Trophoblast cell (in vitro differentiated cells and primary cell): ENCODE measurements at regions not wholly inside any gene's neighbourhood (a gene's known extent, or its start where the extent isn't known, plus 50 kb on each side); places are given as distances from the start of the nearest gene placed in this dataset.
"Not testable (repeated sequence)": the region's sequence is repeated elsewhere in the genome, so short reads cannot be mapped to it uniquely, and the experiment has no call there.

Source experiments
- DNase-seq, 2 donors: peaks; one replicate each; pipeline ENCODE4 v3.0.0-alpha.2; 2016
- H2AFZ ChIP-seq: 2 replicates; pipeline ENCODE4 v1.6.1; 2013; ENCODE audit warnings: low read length, moderate library complexity, mild to moderate bottlenecking; ENCODE audit not compliant: insufficient read depth, poor library complexity
- H2AK5ac ChIP-seq: 2 replicates; pipeline ENCODE4 v1.6.1; 2013; ENCODE audit warnings: mild to moderate bottlenecking, low read length
- H2BK120ac ChIP-seq: 2 replicates; pipeline ENCODE4 v1.6.1; 2013; ENCODE audit warnings: low read length, mild to moderate bottlenecking, moderate library complexity; ENCODE audit not compliant: insufficient read depth, poor library complexity
- H2BK12ac ChIP-seq: 2 replicates; pipeline ENCODE4 v1.6.1; 2013; ENCODE audit warnings: mild to moderate bottlenecking, low read length, moderate library complexity
- H2BK5ac ChIP-seq: 2 replicates; pipeline ENCODE4 v1.6.1; 2013; ENCODE audit warnings: low read length, low read depth, moderate library complexity, mild to moderate bottlenecking; ENCODE audit not compliant: poor library complexity
- H3K14ac ChIP-seq: 2 replicates; pipeline ENCODE4 v1.6.1; 2013; ENCODE audit warnings: mild to moderate bottlenecking, low read length
- H3K18ac ChIP-seq: 2 replicates; pipeline ENCODE4 v1.6.1; 2013; ENCODE audit warnings: mild to moderate bottlenecking, low read length
- H3K23ac ChIP-seq: 2 replicates; pipeline ENCODE4 v1.6.1; 2013; ENCODE audit warnings: low read length
- H3K27ac ChIP-seq: 2 replicates; pipeline ENCODE4 v1.5.1; 2013; ENCODE audit warnings: low read depth, mild to moderate bottlenecking, inconsistent platforms, low read length, moderate library complexity
- H3K27me3 ChIP-seq: 2 replicates; pipeline ENCODE4 v1.6.1; 2013; ENCODE audit warnings: inconsistent platforms, mild to moderate bottlenecking, low read length, moderate library complexity; ENCODE audit not compliant: insufficient read depth
- H3K36me3 ChIP-seq, 2 experiments: 1 replicate in 1 of 2; 2 replicates in 1 of 2; pipeline ENCODE4 v1.6.1; 2013; ENCODE audit warnings: low read length in 2 of 2, mild to moderate bottlenecking in 2 of 2, moderate library complexity in 1 of 2; ENCODE audit not compliant: insufficient read depth in 2 of 2, control insufficient read depth in 1 of 2
- H3K4ac ChIP-seq: 2 replicates; pipeline ENCODE4 v1.6.1; 2013; ENCODE audit warnings: low read depth, mild to moderate bottlenecking, low read length, moderate library complexity
- H3K4me1 ChIP-seq, 2 experiments: 1 replicate in 1 of 2; 2 replicates in 1 of 2; pipeline ENCODE4 v1.6.1; 2013; ENCODE audit warnings: low read length in 2 of 2, mild to moderate bottlenecking in 2 of 2, moderate library complexity in 1 of 2; ENCODE audit not compliant: insufficient read depth in 2 of 2, control insufficient read depth in 1 of 2
- H3K4me2 ChIP-seq: 2 replicates; pipeline ENCODE4 v1.6.1; 2013; ENCODE audit warnings: inconsistent platforms, mild to moderate bottlenecking, low read length, moderate library complexity
- H3K4me3 ChIP-seq: 2 replicates; pipeline ENCODE4 v1.5.1; 2013; ENCODE audit warnings: mild to moderate bottlenecking, low read depth, low read length, inconsistent platforms
- H3K79me1 ChIP-seq: one replicate; pipeline ENCODE4 v1.6.1; 2013; ENCODE audit warnings: low read length
- H3K79me2 ChIP-seq: 2 replicates; pipeline ENCODE4 v1.6.1; 2013; ENCODE audit warnings: low read length, mild to moderate bottlenecking; ENCODE audit not compliant: control insufficient read depth, insufficient read depth, poor library complexity
- H3K9ac ChIP-seq: 2 replicates; pipeline ENCODE4 v1.6.1; 2013; ENCODE audit warnings: mild to moderate bottlenecking, low read length
- H3K9me3 ChIP-seq: 2 replicates; pipeline ENCODE4 v1.6.1; 2013; ENCODE audit warnings: low read depth, mild to moderate bottlenecking, control low read depth, inconsistent platforms, low read length; ENCODE audit not compliant: insufficient read depth
- H4K12ac ChIP-seq: 2 replicates; pipeline ENCODE4 v1.6.1; 2013; ENCODE audit warnings: low read depth, mild to moderate bottlenecking, low read length, moderate library complexity
- H4K8ac ChIP-seq: 2 replicates; pipeline ENCODE4 v1.6.1; 2013; ENCODE audit warnings: low read depth, mild to moderate bottlenecking, low read length, moderate library complexity
- H4K91ac ChIP-seq: one replicate; pipeline ENCODE4 v1.6.1; 2013; ENCODE audit warnings: low read depth, mild to moderate bottlenecking, low read length, moderate library complexity
- WGBS: extraction: QIAGEN DNeasy Blood & Tissue Kit; methylation state at CpG from one replicate; pipeline ENCODE4 v1.1.7; 2013; ENCODE audit warnings: missing lambda C conversion rate; ENCODE audit not compliant: insufficient read length, insufficient coverage; ENCODE audit errors: extremely low coverage; 5-methylcytosine and 5-hydroxymethylcytosine counted together

DNA sequence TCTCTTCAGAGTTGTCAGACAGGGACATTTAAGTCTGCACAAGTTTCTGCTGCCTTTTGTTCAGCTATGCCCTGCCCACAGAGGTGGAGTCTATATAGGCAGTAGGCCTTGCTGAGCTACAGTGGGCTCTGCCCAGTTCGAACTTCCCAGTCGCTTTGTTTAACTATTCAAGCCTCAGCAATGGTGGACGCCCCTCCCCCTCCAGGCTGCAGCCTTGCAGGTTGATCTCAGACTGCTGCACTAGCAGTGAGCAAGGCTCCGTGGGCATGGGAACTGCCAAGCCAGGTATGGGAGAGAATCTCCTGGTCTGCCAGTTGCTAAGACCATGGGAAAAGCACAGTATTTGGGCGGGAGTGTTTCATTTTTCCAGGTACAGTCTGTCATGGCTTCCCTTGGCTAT is 115.6 kb upstream of the TMLHE start:
- not testable (repeated sequence) for H3K4me3 ChIP-seq, H3K36me3 ChIP-seq, H3K14ac ChIP-seq, DNase-seq, H3K9me3 ChIP-seq, H3K23ac ChIP-seq, H3K79me2 ChIP-seq, H3K18ac ChIP-seq, H3K27ac ChIP-seq, H2BK12ac ChIP-seq, H2AFZ ChIP-seq, H4K8ac ChIP-seq, H4K91ac ChIP-seq, H2AK5ac ChIP-seq, H3K9ac ChIP-seq, H4K12ac ChIP-seq, H2BK5ac ChIP-seq, H3K4me2 ChIP-seq, H2BK120ac ChIP-seq, H3K27me3 ChIP-seq, H3K4me1 ChIP-seq, H3K4ac ChIP-seq, H3K79me1 ChIP-seq
- no CpG with 5 or more reads among the region's 5 CpGs for WGBS

DNA sequence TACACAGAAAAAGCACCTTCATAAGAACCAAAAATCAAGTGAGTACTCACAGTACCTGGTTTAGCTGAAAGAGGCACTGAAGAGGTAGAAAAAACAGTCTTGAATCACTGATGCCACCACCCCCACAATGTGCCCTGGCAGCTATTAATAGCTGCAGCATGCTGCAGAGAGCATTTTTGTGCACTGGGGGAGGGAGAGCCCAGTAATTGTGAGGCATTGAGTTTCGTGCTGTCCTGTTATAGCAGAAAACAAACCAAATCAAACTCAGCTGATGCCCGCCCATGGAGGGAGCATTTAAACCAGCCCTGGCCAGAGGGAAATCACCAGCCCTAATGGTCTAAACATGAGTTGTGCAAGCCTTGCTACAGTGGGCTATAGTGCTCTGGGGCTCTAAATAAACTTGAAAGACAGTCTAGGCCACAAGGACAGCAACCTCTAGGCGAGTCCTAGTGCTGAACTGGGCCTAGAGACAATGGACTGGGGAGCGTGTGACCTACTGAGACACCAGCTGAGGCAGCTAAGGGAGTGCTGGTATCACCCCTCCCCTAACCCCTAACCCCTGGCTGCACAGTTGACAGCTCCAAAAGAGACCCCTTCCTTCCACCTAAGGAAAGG is 106.3 kb upstream of the TMLHE start:
- Histone ChIP-seq H2BK12ac (no peak overlapping the region), H2AFZ (no peak overlapping the region), H4K8ac (no peak overlapping the region), H3K9ac (no peak overlapping the region), H3K27me3 (no peaks in the 10 kb centered on the region), H3K23ac (no peak overlapping the region), H3K4me1 (no peaks in the 10 kb centered on the region), H3K36me3 (no peaks in the 10 kb centered on the region), H3K18ac (no peak overlapping the region), H3K4ac (no peak overlapping the region), H4K12ac (no peak overlapping the region), H3K4me3 (no peak overlapping the region), H3K4me2 (no peak overlapping the region), H2BK120ac (no peak overlapping the region), H2BK5ac (no peak overlapping the region), H3K14ac (no peak overlapping the region), H3K79me2 (no peaks in the 10 kb centered on the region), H2AK5ac (no peak overlapping the region), H3K9me3 (peaks cover 10% of the 10 kb centered on the region), H3K27ac (no peak overlapping the region), H3K79me1 (no peaks in the 10 kb centered on the region), H4K91ac (no peak overlapping the region)
- WGBS, result no CpG with 5 or more reads among the region's 4 CpGs
- DNase-seq, result no peak

DNA sequence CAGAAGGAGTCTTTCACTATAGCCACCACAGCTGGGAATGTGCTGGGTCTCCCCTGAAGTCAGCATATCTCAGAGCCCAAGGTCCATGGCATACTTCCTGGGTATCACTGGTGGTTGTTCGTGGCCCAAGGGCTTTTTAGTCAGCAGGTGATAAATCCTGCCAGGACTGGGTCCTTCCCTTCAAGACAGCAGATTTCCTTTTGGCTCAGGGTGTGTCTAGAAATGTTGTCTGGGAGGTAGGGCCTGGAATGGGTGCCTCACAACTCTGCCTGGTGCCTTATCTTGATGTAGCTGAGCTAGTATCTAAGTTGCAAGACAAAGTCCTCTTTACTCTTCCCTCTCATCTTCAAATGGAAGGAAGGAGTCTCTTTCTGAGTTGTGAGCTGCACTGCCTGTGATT is 102.4 kb upstream of the TMLHE start:
- Histone ChIP-seq H3K36me3 (no peaks in the 10 kb centered on the region), H2AK5ac (no peak overlapping the region), H4K91ac (no peak overlapping the region), H2BK5ac (no peak overlapping the region), H3K79me2 (no peaks in the 10 kb centered on the region), H3K27me3 (no peaks in the 10 kb centered on the region), H3K9me3 (peaks cover 8% of the 10 kb centered on the region), H3K27ac (no peak overlapping the region), H2AFZ (no peak overlapping the region), H2BK12ac (no peak overlapping the region), H3K4ac (no peak overlapping the region), H3K4me1 (no peaks in the 10 kb centered on the region), H3K4me3 (no peak overlapping the region), H2BK120ac (no peak overlapping the region), H4K8ac (no peak overlapping the region), H3K23ac (no peak overlapping the region), H3K14ac (no peak overlapping the region), H3K18ac (no peak overlapping the region), H4K12ac (no peak overlapping the region), H3K79me1 (no peaks in the 10 kb centered on the region), H3K9ac (no peak overlapping the region), H3K4me2 (no peak overlapping the region)
- no peak for DNase-seq
- WGBS, result no CpG with 5 or more reads among the region's 1 CpG

DNA sequence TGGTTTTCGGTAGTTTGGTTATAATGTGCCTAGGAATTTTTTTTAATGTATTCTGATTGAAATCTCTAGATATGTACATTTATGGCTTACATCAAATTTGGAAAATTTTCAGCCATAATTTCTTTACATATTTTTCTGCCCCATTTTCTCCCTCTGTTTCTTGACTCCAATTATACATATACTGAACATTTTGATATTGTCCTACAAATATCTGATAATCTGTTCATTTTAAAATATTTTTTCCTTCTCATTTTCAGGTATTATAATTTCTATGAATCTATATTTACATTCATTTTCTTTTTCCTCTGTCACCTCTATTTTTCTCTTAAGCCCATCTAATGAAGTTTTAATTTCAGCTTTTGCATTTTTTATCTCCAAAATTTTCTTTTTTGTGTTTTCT is 82.7 kb upstream of the TMLHE start:
- H3K4ac ChIP-seq, result no peak overlapping the region
- WGBS, result no CpG with 5 or more reads among the region's 1 CpG

More for the DNA sequence above, 82.7 kb upstream of the TMLHE start:
- H3K23ac ChIP-seq, result no peak overlapping the region
- no peak overlapping the region for H2AK5ac ChIP-seq
- H2AFZ ChIP-seq, result no peak overlapping the region
- H2BK120ac ChIP-seq, result no peak overlapping the region
- no peak overlapping the region for H2BK12ac ChIP-seq
- no peak overlapping the region for H4K12ac ChIP-seq
- no peaks in the 10 kb centered on the region for H3K4me1 ChIP-seq
- no peak overlapping the region for H3K27ac ChIP-seq
- H3K9me3 ChIP-seq, result no peaks in the 10 kb centered on the region
- no peak for DNase-seq
- H4K8ac ChIP-seq, result no peak overlapping the region
- no peak overlapping the region for H3K9ac ChIP-seq
- no peaks in the 10 kb centered on the region for H3K79me1 ChIP-seq
- no peak overlapping the region for H3K18ac ChIP-seq
- no peak overlapping the region for H3K4me3 ChIP-seq
- H3K79me2 ChIP-seq, result no peaks in the 10 kb centered on the region
- H3K14ac ChIP-seq, result no peak overlapping the region
- H3K36me3 ChIP-seq, result no peaks in the 10 kb centered on the region
- no peak overlapping the region for H4K91ac ChIP-seq
- H3K27me3 ChIP-seq, result no peaks in the 10 kb centered on the region
- H3K4me2 ChIP-seq, result no peak overlapping the region
- no peak overlapping the region for H2BK5ac ChIP-seq
